Osteoblast (primary cell): ENCODE measurements at regions not wholly inside any gene's neighbourhood (a gene's known extent, or its start where the extent isn't known, plus 50 kb on each side); places are given as distances from the start of the nearest gene placed in this dataset.
"Not testable (repeated sequence)": the region's sequence is repeated elsewhere in the genome, so short reads cannot be mapped to it uniquely, and the experiment has no call there.

Source experiments
- DNase-seq: peaks from one replicate; pipeline ENCODE4 v3.0.0; 2011; ENCODE audit warnings: low spot score, mixed read lengths; ENCODE audit not compliant: insufficient read length; ENCODE audit errors: missing footprints
- H2AFZ ChIP-seq: 2 replicates; pipeline ENCODE4 v1.6.0; 2011; ENCODE audit warnings: mild to moderate bottlenecking, low read length
- H3K27ac ChIP-seq: 2 replicates; pipeline ENCODE4 v1.5.1; 2011; ENCODE audit warnings: mild to moderate bottlenecking, low read depth, low read length, moderate library complexity
- H3K27me3 ChIP-seq: 2 replicates; pipeline ENCODE4 v1.6.0; 2012; ENCODE audit warnings: mild to moderate bottlenecking, control low read depth, inconsistent platforms, low read length, moderate library complexity; ENCODE audit not compliant: insufficient read depth
- H3K36me3 ChIP-seq: 2 replicates; pipeline ENCODE4 v1.5.1; 2011; ENCODE audit warnings: mild to moderate bottlenecking, low read length, control low read depth, moderate library complexity; ENCODE audit not compliant: insufficient read depth
- H3K4me1 ChIP-seq: 2 replicates; pipeline ENCODE4 v1.5.1; 2011; ENCODE audit warnings: mild to moderate bottlenecking, low read length, control low read depth, moderate library complexity; ENCODE audit not compliant: insufficient read depth
- H3K4me2 ChIP-seq: 2 replicates; pipeline ENCODE4 v1.6.0; 2011; ENCODE audit warnings: mild to moderate bottlenecking, low read length; ENCODE audit not compliant: insufficient read depth
- H3K4me3 ChIP-seq: fragments of 200-600 bp; sonication (generic); 3 replicates; pipeline ENCODE4 v1.5.1; 2012; ENCODE audit warnings: mild to moderate bottlenecking, low read length, inconsistent platforms; ENCODE audit not compliant: insufficient read depth
- H3K79me2 ChIP-seq: 2 replicates; pipeline ENCODE4 v1.6.0; 2012; ENCODE audit warnings: mild to moderate bottlenecking, low read length, control low read depth, inconsistent platforms; ENCODE audit not compliant: insufficient read depth
- H3K9me3 ChIP-seq: 2 replicates; pipeline ENCODE4 v1.5.1; 2011; ENCODE audit warnings: low read depth, low read length, control low read depth
- H4K20me1 ChIP-seq: 2 replicates; pipeline ENCODE4 v1.6.0; 2012; ENCODE audit warnings: mild to moderate bottlenecking, low read length, control low read depth; ENCODE audit not compliant: insufficient read depth
- TF ChIP-seq, protein P1 (sequence below): IDR thresholded peaks from 2 replicates; pipeline ENCODE4 v1.5.1; 2011; ENCODE audit warnings: mild to moderate bottlenecking, low read depth, low read length, moderate library complexity; ENCODE audit errors: extremely low read depth

DNA sequence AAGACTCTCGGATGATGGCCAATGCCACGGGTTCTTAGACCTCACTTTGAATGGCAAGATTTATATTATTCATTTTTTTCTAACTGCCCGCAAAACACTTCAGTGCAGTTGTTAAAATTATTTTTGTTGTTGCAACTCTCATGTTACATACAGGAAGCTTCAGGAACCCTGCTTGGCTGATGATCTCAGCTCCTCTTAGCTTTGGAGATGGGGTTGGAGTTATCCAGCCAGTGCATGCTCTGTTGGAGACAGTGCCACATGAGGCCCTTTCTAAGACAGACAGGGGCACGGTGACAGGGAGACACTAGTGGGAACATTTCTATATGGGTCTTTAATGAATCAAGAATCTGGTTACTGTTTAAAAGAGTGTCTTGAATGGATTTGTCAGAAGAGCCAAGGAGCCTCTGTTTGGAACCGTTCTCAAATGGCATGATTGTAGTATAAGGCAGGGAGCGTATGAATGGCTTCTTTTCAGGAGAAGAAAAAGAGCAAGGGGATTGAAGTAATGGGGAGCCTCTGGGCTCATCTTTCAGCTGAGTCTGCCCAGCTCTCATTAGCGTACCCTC is 61.9 kb upstream of the ENPP6 start:
- Histone ChIP-seq H2AFZ (no peak overlapping the region), H3K4me2 (no peak overlapping the region), H3K27me3 (no peaks in the 10 kb centered on the region), H3K27ac (no peak overlapping the region), H3K4me1 (peaks cover 3% of the 10 kb centered on the region), H3K4me3 (no peak overlapping the region), H3K36me3 (no peaks in the 10 kb centered on the region), H3K79me2 (no peaks in the 10 kb centered on the region), H4K20me1 (no peaks in the 10 kb centered on the region), H3K9me3 (no peaks in the 10 kb centered on the region)
- TF ChIP-seq, protein P1, sequence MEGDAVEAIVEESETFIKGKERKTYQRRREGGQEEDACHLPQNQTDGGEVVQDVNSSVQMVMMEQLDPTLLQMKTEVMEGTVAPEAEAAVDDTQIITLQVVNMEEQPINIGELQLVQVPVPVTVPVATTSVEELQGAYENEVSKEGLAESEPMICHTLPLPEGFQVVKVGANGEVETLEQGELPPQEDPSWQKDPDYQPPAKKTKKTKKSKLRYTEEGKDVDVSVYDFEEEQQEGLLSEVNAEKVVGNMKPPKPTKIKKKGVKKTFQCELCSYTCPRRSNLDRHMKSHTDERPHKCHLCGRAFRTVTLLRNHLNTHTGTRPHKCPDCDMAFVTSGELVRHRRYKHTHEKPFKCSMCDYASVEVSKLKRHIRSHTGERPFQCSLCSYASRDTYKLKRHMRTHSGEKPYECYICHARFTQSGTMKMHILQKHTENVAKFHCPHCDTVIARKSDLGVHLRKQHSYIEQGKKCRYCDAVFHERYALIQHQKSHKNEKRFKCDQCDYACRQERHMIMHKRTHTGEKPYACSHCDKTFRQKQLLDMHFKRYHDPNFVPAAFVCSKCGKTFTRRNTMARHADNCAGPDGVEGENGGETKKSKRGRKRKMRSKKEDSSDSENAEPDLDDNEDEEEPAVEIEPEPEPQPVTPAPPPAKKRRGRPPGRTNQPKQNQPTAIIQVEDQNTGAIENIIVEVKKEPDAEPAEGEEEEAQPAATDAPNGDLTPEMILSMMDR = no peak
- DNase-seq = no peak

DNA sequence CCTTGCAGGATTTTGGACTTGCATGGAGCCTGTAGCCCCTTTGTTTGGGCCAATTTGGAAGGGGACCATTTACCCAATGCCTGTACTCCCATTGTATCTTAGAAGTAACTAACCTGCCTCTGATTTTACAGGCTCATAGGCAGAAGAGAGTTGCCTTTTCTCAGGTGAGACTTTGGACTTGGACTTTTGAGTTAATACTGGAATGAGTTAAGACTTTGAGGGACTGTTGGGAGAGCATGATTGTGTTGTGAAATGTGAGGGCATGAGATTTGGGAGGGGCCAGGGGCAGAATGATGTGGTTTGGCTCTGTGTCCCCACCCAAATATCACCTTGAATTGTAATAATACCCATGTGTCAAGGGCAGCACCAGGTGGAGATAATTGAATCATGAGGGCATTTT is 60.1 kb upstream of the ENPP6 start:
- H3K4me2 ChIP-seq, H4K20me1 ChIP-seq, H2AFZ ChIP-seq, H3K4me3 ChIP-seq, H3K36me3 ChIP-seq, H3K27me3 ChIP-seq, DNase-seq, H3K79me2 ChIP-seq, H3K9me3 ChIP-seq, H3K27ac ChIP-seq: not testable (repeated sequence)
- H3K4me1 ChIP-seq = peaks cover 11% of the 10 kb centered on the region

DNA sequence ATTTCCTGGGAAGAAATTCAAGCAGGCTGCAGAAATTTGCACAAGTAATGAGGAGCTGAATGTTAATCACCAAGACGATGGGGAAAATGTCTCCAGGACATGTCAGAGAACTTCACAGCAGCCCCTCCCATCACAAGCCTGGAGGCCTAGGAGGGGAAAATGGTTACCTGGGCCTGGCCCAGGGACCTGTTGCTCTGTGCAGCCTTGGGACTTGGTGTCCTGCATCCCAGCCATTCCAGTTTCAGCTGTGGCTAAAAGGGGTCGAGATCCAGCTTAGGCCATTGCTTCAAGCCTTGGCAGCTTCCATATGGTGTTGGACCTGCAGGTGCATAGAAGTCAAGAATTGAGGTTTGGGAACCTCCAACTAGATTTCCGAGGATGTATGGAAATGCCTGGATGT is 59.3 kb upstream of the ENPP6 start:
- not testable (repeated sequence) for H4K20me1 ChIP-seq, H3K79me2 ChIP-seq, H3K4me2 ChIP-seq, H3K27ac ChIP-seq, H3K36me3 ChIP-seq, DNase-seq, H3K4me3 ChIP-seq, H3K27me3 ChIP-seq, H3K9me3 ChIP-seq, H2AFZ ChIP-seq
- H3K4me1 ChIP-seq = peaks cover 11% of the 10 kb centered on the region

DNA sequence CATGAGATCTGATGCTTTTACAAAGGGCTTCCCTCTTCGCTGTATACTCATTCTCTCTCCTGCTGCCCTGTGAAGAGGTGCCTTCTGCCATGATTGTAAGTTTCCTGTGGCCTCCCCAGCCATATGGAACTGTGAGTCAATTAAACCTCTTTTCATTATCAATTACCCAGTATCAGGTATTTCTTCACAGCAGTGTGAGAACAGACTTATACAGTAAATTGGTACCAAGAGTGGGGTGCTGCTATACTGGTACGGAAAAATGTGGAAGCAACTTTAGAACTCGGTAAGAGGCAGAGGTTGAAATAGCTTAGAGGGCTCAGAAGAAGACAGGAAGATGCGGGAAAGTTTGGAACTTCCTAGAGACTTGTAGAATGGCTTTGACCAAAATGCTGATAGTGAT is 58.7 kb upstream of the ENPP6 start:
- H3K9me3 ChIP-seq, H3K36me3 ChIP-seq: not testable (repeated sequence)

DNA sequence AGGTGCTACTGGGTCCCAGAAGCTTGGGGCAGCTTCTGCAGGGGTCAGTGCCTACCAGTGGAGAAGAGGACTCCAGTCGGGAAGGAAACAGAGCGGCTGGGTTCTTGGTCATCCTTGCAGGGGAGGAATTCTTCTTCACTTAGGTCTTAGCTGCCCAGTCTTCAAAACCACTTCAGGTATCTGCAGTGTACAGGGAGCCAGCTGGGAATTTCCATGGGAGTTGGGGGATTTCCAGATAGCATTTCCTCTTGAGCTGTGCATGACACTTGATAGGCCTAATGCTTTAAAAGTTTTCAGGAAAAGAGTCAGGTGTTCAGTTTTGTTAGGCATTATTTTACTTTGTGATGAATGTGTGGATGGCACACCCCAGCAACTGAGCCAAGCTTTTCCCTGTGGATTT is 58.1 kb upstream of the ENPP6 start:
- H3K79me2 ChIP-seq = no peaks in the 10 kb centered on the region
- no peak for DNase-seq
- no peak overlapping the region for H3K4me3 ChIP-seq
- H4K20me1 ChIP-seq = no peaks in the 10 kb centered on the region
- no peaks in the 10 kb centered on the region for H3K27me3 ChIP-seq
- H3K4me1 ChIP-seq = peaks cover 11% of the 10 kb centered on the region
- H3K27ac ChIP-seq = no peak overlapping the region
- TF ChIP-seq, protein P1 = no peak
- H3K4me2 ChIP-seq = no peak overlapping the region
- no peaks in the 10 kb centered on the region for H3K36me3 ChIP-seq
- no peak overlapping the region for H2AFZ ChIP-seq
- H3K9me3 ChIP-seq = no peaks in the 10 kb centered on the region

More for the DNA sequence above, 58.7 kb upstream of the ENPP6 start:
- H3K79me2 ChIP-seq, H3K27me3 ChIP-seq, H4K20me1 ChIP-seq, H3K4me2 ChIP-seq, H3K27ac ChIP-seq, H3K4me3 ChIP-seq, DNase-seq, H2AFZ ChIP-seq: not testable (repeated sequence)
- H3K4me1 ChIP-seq = peaks cover 11% of the 10 kb centered on the region
